ENCODE measurements at regions not wholly inside any gene's neighbourhood (a gene's known extent, or its start where the extent isn't known, plus 50 kb on each side); places are given as distances from the start of the nearest gene placed in this dataset.

- Histone ChIP-seq H3K4me3 (replicated peaks in 1 of 3; ENCODE audit: insufficient read depth in 1 of 3, low read depth in 2 of 3, low read length in 3 of 3) (no peak overlapping the region), H3K9ac (ENCODE audit: insufficient read depth, low read depth, low read length) (no peak overlapping the region), H2AFZ (ENCODE audit: low read length) (no peak overlapping the region), H3K27me3 (ENCODE audit: control insufficient read depth in 1 of 2, insufficient read depth in 2 of 2, low read length in 2 of 2) (no peaks in the 10 kb centered on the region), H3K4me2 (ENCODE audit: low read depth, low read length) (no peak overlapping the region), H4K20me1 (ENCODE audit: insufficient read depth, low read length) (no peaks in the 10 kb centered on the region), H3K9me3 (ENCODE audit: low read length) (no peaks in the 10 kb centered on the region), H3K79me2 (ENCODE audit: insufficient read depth, low read length) (no peaks in the 10 kb centered on the region), H3K4me1 (ENCODE audit: insufficient read depth, low read length) (no peaks in the 10 kb centered on the region), H3K27ac (ENCODE audit: extremely low read length, insufficient read depth, low read length) (no peak overlapping the region), H3K36me3 (replicated peaks in 1 of 2; ENCODE audit: control insufficient read depth in 1 of 2, insufficient read depth in 2 of 2, low read length in 2 of 2) (no peaks in the 10 kb centered on the region)
- FAIRE-seq (no peak), ATAC-seq (no peak), DNase-seq (ENCODE audit: low spot score) (no peak)
- in situ Hi-C loops (cut with HindIII; ENCODE audit: extremely low pct_ligation_motif_present, low pct_unique_long_range_greater_than_20kb) (no loop called here), intact Hi-C loops (cut with micrococcal nuclease; ENCODE audit: unreplicated experiment) (no loop called here)
- POLR2A ChIA-PET, result no interaction called here
- TF ChIP-seq MED1 (CRISPR knock-in tag; IDR thresholded peaks at IDR 0.05) (no peak), GMEB2 (CRISPR knock-in tag; IDR thresholded peaks at IDR 0.05; ENCODE audit: low read depth) (no peak), ZNF329 (CRISPR knock-in tag; IDR thresholded peaks at IDR 0.05; ENCODE audit: low read depth) (no peak), ZSCAN22 (CRISPR knock-in tag; IDR thresholded peaks at IDR 0.05) (no peak), E2F1 (CRISPR knock-in tag; IDR thresholded peaks at IDR 0.05) (no peak), CSRNP1 (CRISPR knock-in tag; IDR thresholded peaks at IDR 0.05) (no peak), ZNF724P (CRISPR knock-in tag; IDR thresholded peaks at IDR 0.05; ENCODE audit: borderline replicate concordance) (no peak), ZNF121 (CRISPR knock-in tag; IDR thresholded peaks at IDR 0.05) (no peak), NR2F6 (IDR thresholded peaks at IDR 0.05) (no peak), NR2F6 (CRISPR knock-in tag; IDR thresholded peaks at IDR 0.05) (no peak), CBX1 (IDR thresholded peaks at IDR 0.05; ENCODE audit: low read depth) (no peak), FOXA3 (CRISPR knock-in tag; IDR thresholded peaks at IDR 0.05) (no peak), ELF3 (CRISPR knock-in tag; IDR thresholded peaks at IDR 0.05) (no peak), CTCF (CRISPR knock-in tag; IDR thresholded peaks at IDR 0.05) (no peak), ZNF891 (CRISPR knock-in tag; IDR thresholded peaks at IDR 0.05) (no peak)
- no TSS peak for BruUV-seq (replicated peaks)
- CTCF ChIA-PET (ENCODE audit: low intra/inter-chr PET ratio, low total read pairs), result no interaction called here
- 74% methylated on average over 4 of the region's 4 CpGs for WGBS (ENCODE audit: low lambda C conversion rate)
Observed at GRCh38 chr16:79532273-79532672, 68.3 kb downstream of the MAF start.
